ENCODE measurements at regions not wholly inside any gene's neighbourhood (a gene's known extent, or its start where the extent isn't known, plus 50 kb on each side); places are given as distances from the start of the nearest gene placed in this dataset.

- no CpG with 5 or more reads among the region's 4 CpGs for WGBS (ENCODE audit: insufficient coverage)
- no peak overlapping the region for H2AFZ ChIP-seq (ENCODE audit: insufficient read depth, low read depth, low read length, poor library complexity, severe bottlenecking)
- H3K36me3 Mint-ChIP-seq, result no peaks in the 10 kb centered on the region
- H3K4me3 ChIP-seq (replicated peaks in 1 of 3; ENCODE audit: low read depth in 2 of 3, low read length in 3 of 3), result no peak overlapping the region
- no peak for DNase-seq
- no peak overlapping the region for H3K4me3 Mint-ChIP-seq
- peaks cover 0 to 2% (median 2%) of the 10 kb centered on the region in 3 donors for H3K27me3 Mint-ChIP-seq (ENCODE audit: low read depth in 3 of 3)
- no peaks in the 10 kb centered on the region for H4K20me1 ChIP-seq (ENCODE audit: insufficient read depth, low read length)
- no peak overlapping the region for H3K27ac ChIP-seq (ENCODE audit: low read depth in 1 of 2, low read length in 2 of 2)
- TF ChIP-seq, protein P1, sequence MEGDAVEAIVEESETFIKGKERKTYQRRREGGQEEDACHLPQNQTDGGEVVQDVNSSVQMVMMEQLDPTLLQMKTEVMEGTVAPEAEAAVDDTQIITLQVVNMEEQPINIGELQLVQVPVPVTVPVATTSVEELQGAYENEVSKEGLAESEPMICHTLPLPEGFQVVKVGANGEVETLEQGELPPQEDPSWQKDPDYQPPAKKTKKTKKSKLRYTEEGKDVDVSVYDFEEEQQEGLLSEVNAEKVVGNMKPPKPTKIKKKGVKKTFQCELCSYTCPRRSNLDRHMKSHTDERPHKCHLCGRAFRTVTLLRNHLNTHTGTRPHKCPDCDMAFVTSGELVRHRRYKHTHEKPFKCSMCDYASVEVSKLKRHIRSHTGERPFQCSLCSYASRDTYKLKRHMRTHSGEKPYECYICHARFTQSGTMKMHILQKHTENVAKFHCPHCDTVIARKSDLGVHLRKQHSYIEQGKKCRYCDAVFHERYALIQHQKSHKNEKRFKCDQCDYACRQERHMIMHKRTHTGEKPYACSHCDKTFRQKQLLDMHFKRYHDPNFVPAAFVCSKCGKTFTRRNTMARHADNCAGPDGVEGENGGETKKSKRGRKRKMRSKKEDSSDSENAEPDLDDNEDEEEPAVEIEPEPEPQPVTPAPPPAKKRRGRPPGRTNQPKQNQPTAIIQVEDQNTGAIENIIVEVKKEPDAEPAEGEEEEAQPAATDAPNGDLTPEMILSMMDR (IDR thresholded peaks at IDR 0.05), result no peak
- H3K4me1 ChIP-seq (ENCODE audit: control insufficient read depth in 1 of 2, insufficient read depth in 2 of 2, low read length in 2 of 2), result peaks cover 6% of the 10 kb centered on the region in 2 donors
- peaks cover 0 to 8% (median 4%) of the 10 kb centered on the region in 7 donors for H3K9me3 Mint-ChIP-seq
- no peaks in the 10 kb centered on the region for H3K27me3 ChIP-seq (ENCODE audit: control insufficient read depth in 2 of 2, insufficient read depth in 2 of 2, low read length in 2 of 2)
- no peaks in the 10 kb centered on the region for H3K9me3 ChIP-seq (replicated peaks in 1 of 2; ENCODE audit: control insufficient read depth in 1 of 2, insufficient read depth in 1 of 2, low read length in 2 of 2)
- H3K79me2 ChIP-seq (ENCODE audit: insufficient read depth, low read length), result no peaks in the 10 kb centered on the region
- H3K4me1 Mint-ChIP-seq, result peaks cover 15% of the 10 kb centered on the region
- H3K4me2 ChIP-seq (replicated peaks; ENCODE audit: extremely low read depth, low read length, poor library complexity, severe bottlenecking), result no peak overlapping the region
- H3K27ac Mint-ChIP-seq, result no peak overlapping the region
- intact Hi-C loops (cut with micrococcal nuclease), result no loop called here
- no peaks in the 10 kb centered on the region for H3K36me3 ChIP-seq (replicated peaks in 1 of 2; ENCODE audit: control insufficient read depth in 1 of 2, insufficient read depth in 2 of 2, low read length in 2 of 2)
- H3K9ac ChIP-seq (ENCODE audit: insufficient read depth, low read length, poor library complexity, severe bottlenecking), result no peak overlapping the region
Observed at GRCh38 chr5:143665866-143666265, 146.1 kb upstream of the HMHB1 start.

DNA sequence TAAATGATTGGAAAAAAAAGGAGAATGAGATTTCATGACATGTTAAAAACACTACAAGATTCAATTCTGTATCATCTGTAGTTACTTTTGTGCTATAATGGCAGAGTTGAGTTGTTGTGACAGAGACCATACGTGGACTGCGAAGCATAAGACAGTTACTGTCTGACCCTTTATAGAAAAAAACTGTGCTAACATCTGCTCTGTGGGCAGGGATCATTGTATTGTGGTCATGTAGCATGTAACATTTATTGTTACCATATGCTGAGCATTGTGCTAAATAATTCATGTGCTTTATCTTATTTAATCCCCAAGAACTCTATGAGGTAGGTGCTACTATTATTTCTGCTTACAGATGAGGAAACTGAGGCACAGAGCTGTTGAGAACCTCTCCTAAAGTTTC lies 147.3 kb upstream of the HMHB1 start:
- Histone ChIP-seq H3K27me3 (ENCODE audit: control insufficient read depth in 2 of 2, insufficient read depth in 2 of 2, low read length in 2 of 2) (no peaks in the 10 kb centered on the region), H3K4me3 (replicated peaks in 1 of 3; ENCODE audit: low read depth in 2 of 3, low read length in 3 of 3) (no peak overlapping the region), H2AFZ (ENCODE audit: insufficient read depth, low read depth, low read length, poor library complexity, severe bottlenecking) (no peak overlapping the region), H3K27ac (ENCODE audit: low read depth in 1 of 2, low read length in 2 of 2) (no peak overlapping the region), H3K9ac (ENCODE audit: insufficient read depth, low read length, poor library complexity, severe bottlenecking) (no peak overlapping the region), H3K4me2 (replicated peaks; ENCODE audit: extremely low read depth, low read length, poor library complexity, severe bottlenecking) (no peak overlapping the region), H3K36me3 (replicated peaks in 1 of 2; ENCODE audit: control insufficient read depth in 1 of 2, insufficient read depth in 2 of 2, low read length in 2 of 2) (no peaks in the 10 kb centered on the region), H3K4me1 (ENCODE audit: control insufficient read depth in 1 of 2, insufficient read depth in 2 of 2, low read length in 2 of 2) (peaks cover 6% of the 10 kb centered on the region in 2 donors), H3K9me3 (replicated peaks in 1 of 2; ENCODE audit: control insufficient read depth in 1 of 2, insufficient read depth in 1 of 2, low read length in 2 of 2) (no peaks in the 10 kb centered on the region), H3K79me2 (ENCODE audit: insufficient read depth, low read length) (no peaks in the 10 kb centered on the region), H4K20me1 (ENCODE audit: insufficient read depth, low read length) (no peaks in the 10 kb centered on the region)
- intact Hi-C loops (cut with micrococcal nuclease), result no loop called here
- Mint-ChIP-seq H3K9me3 (peaks cover 0 to 2% (median 0%) of the 10 kb centered on the region in 7 donors), H3K36me3 (no peaks in the 10 kb centered on the region), H3K27ac (no peak overlapping the region), H3K27me3 (ENCODE audit: low read depth in 3 of 3) (peaks cover 0 to 2% (median 2%) of the 10 kb centered on the region in 3 donors), H3K4me1 (peaks cover 16% of the 10 kb centered on the region), H3K4me3 (no peak overlapping the region)
- no peak for DNase-seq
- TF ChIP-seq, protein P1 (IDR thresholded peaks at IDR 0.05), result no peak
- WGBS (ENCODE audit: insufficient coverage), result no CpG with 5 or more reads among the region's 2 CpGs
